ENCODE measurements at regions not wholly inside any gene's neighbourhood (a gene's known extent, or its start where the extent isn't known, plus 50 kb on each side); places are given as distances from the start of the nearest gene placed in this dataset.
"Not testable (repeated sequence)": the region's sequence is repeated elsewhere in the genome, so short reads cannot be mapped to it uniquely, and the experiment has no call there.

DNA sequence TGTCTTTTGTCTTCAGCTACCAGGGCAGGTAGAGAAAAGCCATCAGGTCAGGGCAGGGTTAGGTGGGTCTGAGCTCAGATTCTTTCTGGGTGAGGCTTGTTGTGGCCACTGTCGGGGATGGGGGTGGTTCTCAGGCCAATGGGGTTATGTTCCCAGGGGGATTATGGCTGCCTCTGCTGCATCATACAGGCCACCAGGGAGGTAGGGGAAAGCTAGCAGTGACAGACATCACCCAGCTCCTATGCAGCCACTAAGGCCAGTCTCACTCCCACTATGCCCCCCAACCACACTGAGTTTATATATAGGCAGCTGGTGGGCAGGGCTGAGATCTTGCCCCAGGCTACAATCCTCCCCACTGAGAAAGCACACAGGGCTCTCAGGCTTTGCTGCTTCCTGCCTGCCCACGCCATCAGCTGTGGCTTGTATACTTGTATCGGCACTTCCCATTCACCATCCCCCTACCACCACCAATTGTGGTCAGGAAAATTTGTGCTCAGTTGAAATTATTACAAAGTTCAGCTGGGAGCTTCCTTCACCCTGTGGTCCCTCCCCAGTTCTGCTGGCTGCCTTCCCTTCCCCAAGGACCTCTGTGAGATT, 72.6 kb upstream of the PTPN13 start:
- no peak overlapping the region for H3K27ac ChIP-seq
- no peaks in the 10 kb centered on the region for H3K36me3 ChIP-seq
- H3K4me3 ChIP-seq (ENCODE audit: low read depth in 1 of 2, low read length in 1 of 2), result no peak overlapping the region
- TF ChIP-seq, protein P1, sequence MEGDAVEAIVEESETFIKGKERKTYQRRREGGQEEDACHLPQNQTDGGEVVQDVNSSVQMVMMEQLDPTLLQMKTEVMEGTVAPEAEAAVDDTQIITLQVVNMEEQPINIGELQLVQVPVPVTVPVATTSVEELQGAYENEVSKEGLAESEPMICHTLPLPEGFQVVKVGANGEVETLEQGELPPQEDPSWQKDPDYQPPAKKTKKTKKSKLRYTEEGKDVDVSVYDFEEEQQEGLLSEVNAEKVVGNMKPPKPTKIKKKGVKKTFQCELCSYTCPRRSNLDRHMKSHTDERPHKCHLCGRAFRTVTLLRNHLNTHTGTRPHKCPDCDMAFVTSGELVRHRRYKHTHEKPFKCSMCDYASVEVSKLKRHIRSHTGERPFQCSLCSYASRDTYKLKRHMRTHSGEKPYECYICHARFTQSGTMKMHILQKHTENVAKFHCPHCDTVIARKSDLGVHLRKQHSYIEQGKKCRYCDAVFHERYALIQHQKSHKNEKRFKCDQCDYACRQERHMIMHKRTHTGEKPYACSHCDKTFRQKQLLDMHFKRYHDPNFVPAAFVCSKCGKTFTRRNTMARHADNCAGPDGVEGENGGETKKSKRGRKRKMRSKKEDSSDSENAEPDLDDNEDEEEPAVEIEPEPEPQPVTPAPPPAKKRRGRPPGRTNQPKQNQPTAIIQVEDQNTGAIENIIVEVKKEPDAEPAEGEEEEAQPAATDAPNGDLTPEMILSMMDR (IDR thresholded peaks at IDR 0.05), result no peak
- peaks cover 15 to 17% of the 10 kb centered on the region in 2 experiments for H3K4me1 ChIP-seq (ENCODE audit: control insufficient read depth in 1 of 2, insufficient read depth in 1 of 2, low read depth in 1 of 2, low read length in 1 of 2)
- no peaks in the 10 kb centered on the region for H3K27me3 ChIP-seq
- no peaks in the 10 kb centered on the region for H3K9me3 ChIP-seq

DNA sequence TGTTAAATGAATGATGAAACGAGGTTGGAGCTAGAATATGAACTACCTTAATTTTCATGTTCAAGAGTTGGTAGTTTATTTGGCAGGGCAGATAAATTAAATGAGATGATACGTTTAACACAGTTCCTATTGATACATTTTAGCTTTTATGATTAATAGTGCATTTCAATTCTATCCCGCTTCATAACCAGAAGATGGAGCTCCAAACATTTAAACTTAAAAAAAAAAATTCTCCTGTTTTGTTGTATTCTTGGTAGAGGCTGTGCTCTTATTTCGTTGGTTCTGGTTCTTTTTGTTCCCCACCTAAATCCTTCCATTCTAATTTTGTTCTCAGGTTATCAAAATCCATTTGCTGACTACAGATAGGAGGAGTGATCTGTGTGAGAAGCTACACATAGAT, 71.8 kb upstream of the PTPN13 start:
- Histone ChIP-seq H3K27ac (no peak overlapping the region), H3K4me3 (ENCODE audit: low read depth in 1 of 2, low read length in 1 of 2) (no peak overlapping the region), H3K36me3 (no peaks in the 10 kb centered on the region), H3K9me3 (no peaks in the 10 kb centered on the region), H3K27me3 (no peaks in the 10 kb centered on the region), H3K4me1 (ENCODE audit: control insufficient read depth in 1 of 2, insufficient read depth in 1 of 2, low read depth in 1 of 2, low read length in 1 of 2) (peaks cover 15 to 17% of the 10 kb centered on the region in 2 experiments)
- TF ChIP-seq, protein P1 (IDR thresholded peaks at IDR 0.05), result no peak

DNA sequence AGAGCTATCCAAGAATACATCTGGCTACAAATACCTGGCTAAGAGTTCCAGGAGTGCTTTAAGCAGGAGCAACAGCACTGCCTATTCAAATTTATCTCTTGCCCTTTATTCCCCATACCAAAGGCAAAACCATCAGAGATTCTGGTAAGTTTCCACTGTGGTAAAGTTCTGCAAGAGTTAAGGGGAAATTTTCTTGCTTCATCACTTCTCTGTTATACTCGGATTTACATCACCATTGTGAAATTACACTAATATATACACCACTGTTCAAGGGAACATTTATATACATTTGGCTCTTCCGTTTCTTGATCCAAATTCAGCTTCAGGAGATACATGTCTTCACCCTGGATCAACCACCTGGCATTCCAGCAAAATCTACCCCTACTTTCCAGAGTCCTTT, 70.8 kb upstream of the PTPN13 start:
- Histone ChIP-seq H3K27me3 (no peaks in the 10 kb centered on the region), H3K27ac (no peak overlapping the region), H3K9me3 (no peaks in the 10 kb centered on the region), H3K4me1 (ENCODE audit: control insufficient read depth in 1 of 2, insufficient read depth in 1 of 2, low read depth in 1 of 2, low read length in 1 of 2) (peaks cover 15 to 17% of the 10 kb centered on the region in 2 experiments), H3K4me3 (ENCODE audit: low read depth in 1 of 2, low read length in 1 of 2) (no peak overlapping the region), H3K36me3 (no peaks in the 10 kb centered on the region)
- TF ChIP-seq, protein P1 (IDR thresholded peaks at IDR 0.05), result no peak

DNA sequence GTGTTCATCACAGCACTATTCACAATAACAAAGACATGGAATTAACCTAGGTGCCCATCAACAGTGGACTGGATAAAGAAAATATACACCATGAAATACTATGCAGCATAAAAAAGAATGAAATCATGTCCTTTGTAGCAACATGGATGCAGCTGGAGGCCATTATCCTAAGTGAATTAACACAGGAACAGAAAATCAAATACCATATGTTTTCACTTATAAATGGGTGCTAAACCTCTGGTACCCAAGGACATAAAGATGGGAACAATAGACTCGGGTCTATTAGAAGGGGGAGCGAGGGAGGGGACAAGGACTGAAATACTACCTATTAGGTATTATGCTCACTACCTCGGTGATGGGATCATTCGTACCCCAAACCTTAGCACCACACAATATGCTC, 66.4 kb upstream of the PTPN13 start:
- peaks cover 15% of the 10 kb centered on the region in 2 experiments for H3K4me1 ChIP-seq (ENCODE audit: control insufficient read depth in 1 of 2, insufficient read depth in 1 of 2, low read depth in 1 of 2, low read length in 1 of 2)
- H3K27me3 ChIP-seq; H3K4me3 ChIP-seq (ENCODE audit: low read depth in 1 of 2, low read length in 1 of 2); H3K36me3 ChIP-seq; H3K27ac ChIP-seq; H3K9me3 ChIP-seq: not testable (repeated sequence)

DNA sequence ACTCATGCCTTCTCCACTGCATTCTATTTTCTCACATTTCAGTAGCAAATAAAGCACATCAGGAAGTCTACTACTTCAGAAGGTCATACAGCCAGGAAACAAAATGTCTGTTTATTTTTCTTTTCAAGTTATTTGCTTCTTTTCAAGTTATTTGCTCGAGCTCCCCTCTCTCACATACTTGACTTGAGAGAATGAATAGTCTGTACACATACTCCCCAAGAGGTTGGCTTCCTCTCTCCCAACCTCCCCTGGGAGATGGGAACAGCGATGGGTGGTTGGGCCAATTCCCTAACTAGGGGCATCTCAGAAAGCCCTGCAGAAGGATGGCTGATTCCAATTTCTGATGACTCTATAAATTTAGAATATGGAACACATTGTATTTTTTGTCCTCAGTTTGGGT, 64.7 kb upstream of the PTPN13 start:
- Histone ChIP-seq H3K36me3 (no peaks in the 10 kb centered on the region), H3K4me1 (ENCODE audit: control insufficient read depth in 1 of 2, insufficient read depth in 1 of 2, low read depth in 1 of 2, low read length in 1 of 2) (no peaks in the 10 kb centered on the region), H3K4me3 (ENCODE audit: low read depth in 1 of 2, low read length in 1 of 2) (no peak overlapping the region), H3K9me3 (no peaks in the 10 kb centered on the region), H3K27me3 (no peaks in the 10 kb centered on the region), H3K27ac (no peak overlapping the region)
- TF ChIP-seq, protein P1 (IDR thresholded peaks at IDR 0.05), result no peak

DNA sequence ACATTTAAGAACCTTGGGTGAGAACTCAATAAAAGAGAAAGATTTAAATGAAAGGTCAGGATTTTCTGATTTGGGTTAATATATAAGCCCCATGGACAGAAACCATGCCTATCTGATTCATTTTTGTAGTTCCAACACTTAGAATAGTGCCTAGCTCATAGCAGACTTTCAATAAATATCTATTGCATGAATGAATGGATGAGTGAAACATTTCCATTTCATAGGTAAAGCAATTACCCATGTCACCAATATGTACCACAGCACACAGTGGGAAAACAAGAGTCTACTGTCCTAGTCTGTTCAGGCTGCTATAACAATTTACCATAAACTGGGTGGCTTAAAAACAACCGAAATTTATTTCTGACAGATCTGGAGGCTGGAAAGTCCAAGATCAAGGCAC, 63.9 kb upstream of the PTPN13 start:
- TF ChIP-seq, protein P1 (IDR thresholded peaks at IDR 0.05), result no peak
- H3K27ac ChIP-seq, result no peak overlapping the region
- no peaks in the 10 kb centered on the region for H3K9me3 ChIP-seq
- H3K4me3 ChIP-seq (ENCODE audit: low read depth in 1 of 2, low read length in 1 of 2), result no peak overlapping the region
- H3K36me3 ChIP-seq, result no peaks in the 10 kb centered on the region
- H3K4me1 ChIP-seq (ENCODE audit: control insufficient read depth in 1 of 2, insufficient read depth in 1 of 2, low read depth in 1 of 2, low read length in 1 of 2), result no peaks in the 10 kb centered on the region
- H3K27me3 ChIP-seq, result no peaks in the 10 kb centered on the region
